NCI-H82 (cell line): ENCODE measurements at regions not wholly inside any gene's neighbourhood (a gene's known extent, or its start where the extent isn't known, plus 50 kb on each side); places are given as distances from the start of the nearest gene placed in this dataset.
"Not testable (repeated sequence)": the region's sequence is repeated elsewhere in the genome, so short reads cannot be mapped to it uniquely, and the experiment has no call there.

Source experiments
- DNase-seq: peaks from one replicate; lab custom pipeline; 2025; lab: John Stamatoyannopoulos, UW

DNA sequence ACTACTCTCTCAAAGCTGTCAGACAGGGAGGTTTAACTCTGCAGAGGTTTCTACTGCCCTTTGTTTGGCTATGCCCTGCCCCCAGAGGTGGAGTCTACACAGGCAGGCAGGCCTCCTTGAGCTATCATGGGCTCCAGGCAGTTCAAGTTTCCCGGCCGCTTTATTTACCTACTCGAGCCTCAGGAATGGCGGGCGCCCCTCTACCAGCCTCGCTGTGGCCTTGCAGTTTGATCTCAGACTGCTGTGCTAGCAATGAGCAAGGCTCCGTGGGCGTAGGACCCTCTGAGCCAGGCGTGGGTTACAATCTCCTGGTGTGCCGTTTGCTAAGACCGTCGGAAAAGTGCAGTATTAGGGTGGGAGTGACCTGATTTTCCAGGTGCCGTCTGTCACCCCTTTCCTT, 124.3 kb downstream of the PTCHD1 start:
- DNase-seq = not testable (repeated sequence)

DNA sequence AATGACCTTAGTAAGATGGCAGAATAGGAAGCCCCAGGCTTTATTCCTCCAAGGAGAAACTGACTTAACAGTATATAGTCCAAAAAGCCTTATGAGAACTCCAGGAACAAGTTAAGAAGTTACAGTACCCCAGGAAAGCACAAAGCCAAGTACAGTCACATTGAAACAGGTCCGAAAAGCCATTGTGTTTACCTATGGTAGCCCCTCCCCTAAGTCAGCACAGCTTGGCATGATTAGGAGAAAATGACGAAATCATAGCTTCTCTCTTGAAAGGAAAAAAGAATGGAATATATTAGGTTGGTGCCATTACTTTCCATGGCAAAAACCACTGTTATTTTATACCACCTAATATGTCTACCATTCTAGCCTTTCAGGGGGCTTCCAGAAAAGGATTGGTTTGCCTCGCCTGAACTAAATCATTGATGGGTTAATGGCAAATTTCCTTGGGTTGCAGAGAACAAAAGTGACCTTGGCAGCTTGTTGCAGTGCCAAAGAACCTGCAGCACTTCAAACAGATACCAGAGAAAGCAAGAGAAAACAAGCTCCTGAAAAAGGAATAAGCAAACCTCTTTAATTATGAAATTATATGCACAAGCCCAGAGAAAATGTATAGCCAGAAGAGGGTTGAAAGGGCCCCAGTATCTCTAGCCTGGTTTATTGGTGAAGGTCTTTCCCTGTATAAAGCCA, 130.6 kb downstream of the PTCHD1 start:
- DNase-seq = no peak

DNA sequence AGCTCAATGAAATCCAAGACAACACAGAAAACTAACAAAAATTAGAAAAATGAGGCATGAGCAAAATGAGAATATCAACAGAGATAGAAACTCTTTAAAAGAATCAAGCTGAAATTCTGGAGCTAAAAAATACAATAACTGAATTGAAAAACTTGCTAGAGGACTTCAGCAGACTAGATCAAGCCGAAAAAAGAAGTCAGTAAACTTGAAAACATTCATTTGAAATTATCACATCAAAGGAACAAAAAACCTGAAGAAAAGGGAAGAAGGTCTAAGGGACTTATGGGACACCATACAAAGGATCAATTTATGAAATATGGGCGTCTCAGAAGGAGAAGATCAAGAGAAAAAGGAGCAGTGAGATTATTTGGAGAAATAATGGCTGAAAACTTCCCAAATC, 131.3 kb downstream of the PTCHD1 start:
- DNase-seq = no peak

DNA sequence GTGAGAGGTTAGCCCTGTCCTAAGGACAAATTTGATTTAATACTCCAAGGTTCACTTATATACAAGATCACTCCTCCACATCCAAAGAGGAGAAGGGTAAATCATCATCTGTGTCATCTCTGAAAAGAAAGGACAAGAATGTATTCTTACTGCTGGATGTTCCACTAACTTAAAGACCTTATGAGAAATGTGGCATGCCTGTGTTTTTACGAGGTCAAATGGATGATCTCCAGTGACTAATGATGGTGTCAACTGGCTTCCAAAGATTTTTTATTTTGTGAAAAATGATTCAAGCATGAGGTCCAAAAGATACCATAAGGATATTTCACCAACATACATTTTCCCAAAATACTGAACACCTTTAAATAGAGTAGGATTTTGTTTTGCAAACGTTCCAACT, 143.4 kb downstream of the PTCHD1 start:
- no peak for DNase-seq

DNA sequence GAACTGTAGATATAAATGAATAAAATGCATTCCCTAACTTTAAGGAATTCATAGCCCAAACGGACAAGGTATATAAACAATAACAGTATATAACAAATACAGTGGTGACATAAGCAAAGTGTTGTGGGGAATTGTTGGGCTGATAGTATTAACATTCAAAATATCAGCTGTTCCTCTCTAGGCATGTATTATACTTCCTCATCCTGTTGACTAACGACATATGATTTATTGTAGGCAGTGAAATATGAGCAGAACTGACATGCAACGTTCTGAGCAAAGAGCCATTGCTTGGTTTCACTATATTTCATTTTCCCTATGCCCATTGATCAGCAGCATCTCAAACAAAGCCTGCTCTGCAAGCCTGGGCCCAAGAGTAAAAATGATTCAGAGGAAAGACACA, 143.9 kb downstream of the PTCHD1 start:
- no peak for DNase-seq

DNA sequence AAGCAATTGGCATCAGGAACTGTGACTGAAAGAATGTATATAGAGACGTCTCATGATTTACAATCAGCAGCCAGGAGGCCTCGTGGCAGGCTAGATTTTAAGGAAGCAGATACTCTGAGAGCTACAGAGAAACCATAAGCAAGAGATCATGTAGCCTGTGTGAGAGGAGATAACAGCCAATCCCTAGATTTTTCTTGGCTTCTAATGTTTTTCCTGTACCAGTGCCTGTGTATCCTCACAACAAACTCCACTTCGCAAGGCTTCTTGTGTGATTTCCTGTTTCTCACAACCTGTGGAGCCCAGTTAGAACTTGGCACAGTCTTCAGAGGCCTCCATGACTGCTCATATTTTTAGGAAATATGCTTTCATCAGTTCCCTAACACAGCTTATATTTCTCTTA, 147.9 kb downstream of the PTCHD1 start:
- no peak for DNase-seq

DNA sequence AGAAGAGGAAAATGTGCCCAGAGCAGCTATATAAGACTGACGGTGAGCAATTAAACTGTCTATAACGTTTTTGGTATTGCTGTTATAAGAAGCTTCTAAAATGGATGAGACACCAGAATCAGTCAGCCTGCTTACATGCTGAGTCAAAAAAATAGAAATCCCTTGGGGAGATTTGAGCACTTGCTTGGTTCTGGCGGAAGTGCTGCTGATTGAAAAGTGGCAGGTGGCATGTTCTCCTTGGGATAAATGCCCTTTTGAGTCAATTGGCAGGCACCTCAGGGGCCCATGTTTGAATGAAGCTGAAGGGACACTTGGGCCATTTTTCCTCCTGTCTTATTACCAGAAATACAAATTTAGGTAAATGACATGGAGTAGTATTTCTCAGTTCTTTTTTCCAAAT, 148.7 kb downstream of the PTCHD1 start:
- no peak for DNase-seq

DNA sequence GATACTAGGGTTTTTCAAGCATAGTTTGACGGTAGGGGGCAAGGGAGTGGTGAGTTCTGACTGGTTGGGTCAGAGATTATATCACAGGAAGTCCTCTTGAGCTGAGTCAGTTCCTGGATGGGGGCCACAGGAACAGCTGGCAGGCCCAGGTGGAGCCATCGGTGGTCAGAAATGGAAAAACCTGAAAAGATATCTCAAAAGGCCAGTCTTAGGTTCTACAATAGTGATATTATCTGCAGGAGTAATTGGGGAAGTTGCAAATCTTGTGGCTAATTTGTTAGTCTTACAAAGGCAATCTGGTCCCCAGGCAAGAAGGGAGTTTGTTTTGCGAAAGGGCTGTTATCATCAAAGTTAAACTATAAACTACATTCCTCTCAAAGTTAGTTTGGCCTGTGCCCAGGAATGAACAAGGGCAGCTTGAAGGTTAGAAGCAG, 159.3 kb downstream of the PTCHD1 start:
- no peak for DNase-seq

DNA sequence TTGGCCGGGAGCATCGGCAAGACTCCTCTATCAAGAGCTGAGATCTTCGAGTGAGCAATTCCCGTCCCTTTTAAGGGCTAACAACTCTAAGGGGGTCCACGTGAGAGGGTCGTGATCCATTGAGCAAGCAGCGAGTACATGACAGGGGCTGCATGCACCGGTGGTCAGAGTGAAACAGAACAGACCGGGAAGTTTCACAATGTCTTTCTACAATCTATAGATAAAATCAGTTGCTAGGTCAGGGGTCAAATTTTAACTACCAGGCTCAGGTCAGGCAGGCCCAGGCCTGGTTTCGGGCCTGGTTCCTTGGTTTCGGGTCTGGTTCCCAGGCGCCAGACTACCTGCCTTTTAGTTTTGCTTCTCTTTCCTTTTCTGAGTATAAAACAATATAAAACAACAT, 160.1 kb downstream of the PTCHD1 start:
- DNase-seq = no peak

DNA sequence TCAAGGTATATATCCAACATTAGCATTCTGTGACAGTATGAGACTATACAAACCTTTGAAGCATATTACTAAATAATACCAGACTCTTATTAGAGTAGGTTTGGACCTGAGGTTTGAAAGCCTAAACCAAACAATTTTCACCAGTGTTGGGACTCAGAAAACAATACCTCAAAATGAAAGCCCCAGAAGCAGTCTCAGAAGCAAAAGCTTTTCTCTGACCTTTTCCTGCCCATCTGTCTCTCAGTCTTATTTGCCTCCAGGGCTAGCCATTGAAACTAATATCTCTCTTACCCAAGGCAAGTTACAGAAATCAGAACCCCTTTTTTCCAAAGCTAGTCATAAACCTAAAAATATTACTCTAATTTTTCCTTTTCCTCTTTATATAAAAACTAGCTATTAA, 163.3 kb downstream of the PTCHD1 start:
- no peak for DNase-seq

DNA sequence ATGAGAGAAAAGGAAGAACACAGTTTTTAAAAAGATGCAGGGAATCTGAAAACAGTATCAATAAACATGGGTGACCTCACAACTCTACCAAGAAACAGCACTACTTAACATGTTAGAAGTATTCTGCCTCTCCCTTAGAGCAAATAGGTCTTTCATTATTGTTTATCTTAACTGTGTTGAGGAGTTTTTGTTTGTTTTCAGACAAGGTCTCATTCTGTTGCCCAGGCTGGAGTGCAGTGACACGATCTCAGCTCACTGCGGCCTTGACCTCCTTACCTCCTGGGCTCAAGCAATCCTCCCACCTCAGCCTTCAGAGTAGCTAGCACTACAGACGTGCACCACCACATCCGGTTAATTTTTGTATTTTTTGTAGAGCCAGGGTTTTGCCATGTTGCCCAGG, 165.3 kb upstream of the PRDX4 start:
- DNase-seq = no peak

DNA sequence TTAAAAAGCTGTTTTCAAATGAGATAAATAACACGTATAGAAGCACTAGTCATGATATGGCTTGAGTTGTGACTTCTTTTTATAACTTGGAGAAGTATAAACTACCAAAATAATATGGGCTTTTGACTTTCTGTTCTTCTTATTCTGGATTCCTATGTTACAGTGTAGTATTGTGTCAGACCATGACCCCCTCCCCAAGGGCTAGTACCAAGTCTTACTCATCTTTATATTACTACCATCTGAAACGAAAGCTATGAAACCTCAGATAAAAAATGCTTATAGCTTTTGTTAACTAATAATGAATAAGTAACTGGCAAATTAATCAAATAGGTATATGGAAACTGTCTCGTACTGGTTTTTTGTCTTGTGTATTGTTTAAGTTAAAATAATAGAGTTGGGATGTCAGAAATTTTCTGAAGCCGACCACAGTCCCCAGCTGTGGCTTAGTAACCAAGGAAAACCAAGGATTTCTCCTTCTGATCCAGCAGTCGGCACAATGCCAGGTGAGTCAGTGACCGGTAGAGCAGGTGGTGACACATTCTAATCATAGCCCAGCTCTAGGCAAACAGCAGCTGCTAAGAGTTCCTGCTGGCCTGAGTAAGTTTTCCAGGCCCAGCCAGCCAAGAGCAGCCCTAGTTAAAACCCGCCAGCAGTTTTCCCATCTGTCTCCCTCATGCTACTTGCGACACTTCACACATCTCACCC, 163.3 kb upstream of the PRDX4 start:
- DNase-seq = peak; percentile 68

DNA sequence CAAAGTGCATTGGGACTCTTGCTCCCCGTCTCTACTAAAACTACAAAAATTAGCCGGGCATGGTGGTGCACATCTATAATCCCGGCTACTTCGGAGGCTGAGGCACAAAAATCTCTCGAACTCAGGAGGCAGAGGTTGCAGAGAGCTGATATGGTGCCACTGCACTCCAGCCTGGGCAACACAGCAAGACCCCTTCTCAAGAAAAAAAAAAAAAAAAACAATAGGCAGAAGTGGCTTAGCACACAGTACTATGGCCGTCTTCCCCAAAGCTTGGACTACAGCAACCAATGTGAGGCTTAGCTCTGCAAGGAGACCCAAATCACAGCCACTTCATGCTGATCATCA, 162.8 kb upstream of the PRDX4 start:
- DNase-seq = no peak

DNA sequence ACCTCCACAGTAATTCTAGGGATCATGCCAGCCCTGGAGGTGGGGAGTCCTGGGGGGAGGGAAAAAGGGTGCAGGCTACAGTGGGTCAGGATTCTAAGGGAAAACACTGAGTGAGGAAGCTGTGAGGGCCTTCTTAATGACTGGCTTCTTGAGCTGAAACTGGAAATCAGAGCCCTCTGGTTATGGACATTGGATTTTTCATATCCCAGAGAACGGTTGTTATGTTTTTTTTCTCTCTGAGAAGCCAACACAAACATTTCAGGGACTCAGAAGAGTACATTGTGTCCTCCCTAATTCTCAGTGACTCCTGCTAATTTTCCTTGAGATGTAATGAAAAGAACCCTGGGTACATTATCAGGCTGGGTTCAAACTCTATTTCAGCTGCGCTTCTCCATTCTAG, 162.4 kb upstream of the PRDX4 start:
- DNase-seq = no peak

DNA sequence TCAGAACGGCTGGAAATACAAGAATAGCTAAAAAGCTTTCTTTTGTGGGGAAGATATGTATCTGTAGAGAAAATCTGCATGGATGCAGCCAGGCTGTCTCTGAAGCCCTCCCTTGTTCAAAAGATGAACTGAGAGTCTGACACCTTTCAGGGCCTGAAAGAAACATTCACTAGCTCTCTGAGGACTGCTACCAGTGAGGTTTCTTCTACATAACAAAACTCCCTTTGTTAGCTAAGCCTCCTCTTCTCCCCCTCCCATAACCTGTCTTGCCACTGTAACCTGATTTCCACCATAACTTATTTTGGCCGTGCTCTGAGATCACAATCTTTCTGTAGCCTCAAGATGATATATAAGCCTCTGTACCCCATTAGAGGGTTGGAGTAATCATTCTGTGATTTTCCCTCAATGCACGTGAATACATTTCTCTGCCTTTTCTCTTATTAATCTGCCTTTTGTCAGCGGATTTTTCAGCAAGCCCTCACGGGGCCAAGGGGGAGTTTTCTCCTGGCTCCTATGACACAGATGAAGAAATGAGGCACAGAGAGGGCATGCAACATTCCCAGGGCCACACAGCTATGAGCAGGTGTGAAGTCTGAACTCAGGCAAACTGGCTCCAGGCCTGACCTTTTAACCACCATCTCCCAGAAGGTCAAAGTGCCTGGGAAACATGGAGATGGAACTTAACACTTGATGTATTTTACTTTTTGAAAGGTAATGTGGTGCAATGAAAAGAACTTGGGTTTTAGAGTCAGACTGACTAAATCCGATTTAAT, 161.6 kb upstream of the PRDX4 start:
- no peak for DNase-seq

DNA sequence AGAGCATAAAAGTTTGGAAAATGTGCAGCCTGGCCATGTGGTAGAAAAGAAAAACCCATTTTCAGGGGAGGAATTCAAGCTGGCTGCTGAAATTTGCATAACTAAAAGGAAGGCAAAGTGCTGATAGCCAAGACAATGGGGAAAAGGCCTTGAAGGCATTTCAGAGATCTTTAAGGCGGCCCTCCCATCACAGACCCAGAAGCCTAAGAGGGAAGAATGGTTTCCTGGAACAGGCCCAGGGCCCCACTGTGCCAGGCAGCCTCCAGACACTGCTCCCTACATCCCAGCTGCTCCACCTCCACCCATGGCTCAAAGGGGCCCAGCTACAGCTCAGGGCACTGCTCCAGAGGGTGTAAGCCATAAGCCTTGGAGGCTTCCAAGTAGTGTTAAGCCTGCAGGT, 158.0 kb upstream of the PRDX4 start:
- no peak for DNase-seq

DNA sequence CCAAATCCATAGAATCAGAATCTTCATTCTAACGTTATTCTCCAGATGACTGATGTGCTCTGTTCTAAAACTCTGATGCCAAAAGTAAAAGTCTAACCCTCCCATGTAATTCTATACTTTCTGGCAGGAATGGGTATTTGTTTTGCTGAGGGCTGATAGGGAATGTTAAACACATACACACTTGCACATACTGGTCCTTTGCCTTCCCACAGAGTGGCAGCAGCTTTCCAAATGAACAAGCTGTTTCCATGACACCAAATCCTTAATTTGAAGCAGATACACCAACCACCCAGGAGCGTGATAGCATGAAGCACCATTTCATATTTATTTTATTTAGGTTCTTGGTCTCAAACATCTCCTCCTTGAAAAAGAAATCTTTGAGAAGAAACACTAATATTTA, 155.5 kb upstream of the PRDX4 start:
- no peak for DNase-seq

DNA sequence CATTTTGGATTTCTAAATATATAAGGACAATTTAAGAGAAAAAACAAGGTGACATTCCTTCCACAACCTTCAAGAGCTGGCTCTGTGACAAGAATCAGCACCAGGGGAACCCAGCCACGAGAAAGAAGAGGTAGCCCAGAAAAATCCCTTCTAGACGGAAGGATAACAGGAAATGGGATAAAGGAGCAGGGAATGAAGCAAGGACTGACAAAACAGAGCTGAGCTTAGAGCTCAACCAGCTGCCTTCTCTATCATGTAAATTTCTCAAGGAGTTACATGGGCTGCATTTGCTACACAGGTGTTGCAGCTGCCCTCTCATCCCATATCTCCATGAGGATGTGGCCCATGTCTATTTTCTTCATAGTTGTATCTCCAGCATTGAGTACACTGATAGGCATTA, 154.2 kb upstream of the PRDX4 start:
- peak; percentile 4 for DNase-seq

DNA sequence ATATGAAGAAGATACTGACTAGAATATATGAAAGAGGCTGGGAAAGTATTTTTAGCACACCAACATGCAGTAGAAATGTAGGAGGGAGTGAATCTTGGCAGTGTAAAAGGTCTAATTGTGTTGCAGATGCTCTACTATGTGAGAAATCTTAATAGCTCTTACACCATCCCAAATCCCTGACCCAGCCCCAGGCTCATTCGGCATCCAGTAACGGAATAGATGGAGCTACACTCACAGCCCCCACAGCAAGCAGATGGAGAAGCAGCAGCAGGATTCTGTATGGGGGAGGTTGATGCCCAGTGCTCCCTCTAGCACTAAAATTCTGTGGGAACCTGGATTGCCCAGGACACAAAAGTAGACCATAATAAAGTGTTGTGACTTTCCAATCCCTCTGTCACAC, 153.2 kb upstream of the PRDX4 start:
- no peak for DNase-seq

DNA sequence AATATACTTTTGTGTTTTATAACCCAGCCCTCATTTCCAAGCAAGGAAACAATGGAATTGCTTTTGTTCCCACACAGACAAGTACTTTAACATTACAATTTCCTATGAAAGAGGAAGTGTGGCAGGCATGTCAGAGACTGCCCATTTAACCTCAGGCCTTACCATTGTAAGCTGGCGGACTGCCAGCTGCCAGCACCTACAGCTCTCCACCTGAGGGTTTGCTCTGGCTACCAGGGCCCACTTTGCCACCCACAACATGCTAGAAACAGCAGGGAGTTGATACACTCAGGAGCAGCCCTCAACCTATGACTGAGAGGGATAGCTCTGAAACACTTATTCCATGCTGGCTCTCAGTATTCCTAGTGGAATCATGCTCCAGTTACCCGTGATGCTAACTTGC, 152.3 kb upstream of the PRDX4 start:
- no peak for DNase-seq

DNA sequence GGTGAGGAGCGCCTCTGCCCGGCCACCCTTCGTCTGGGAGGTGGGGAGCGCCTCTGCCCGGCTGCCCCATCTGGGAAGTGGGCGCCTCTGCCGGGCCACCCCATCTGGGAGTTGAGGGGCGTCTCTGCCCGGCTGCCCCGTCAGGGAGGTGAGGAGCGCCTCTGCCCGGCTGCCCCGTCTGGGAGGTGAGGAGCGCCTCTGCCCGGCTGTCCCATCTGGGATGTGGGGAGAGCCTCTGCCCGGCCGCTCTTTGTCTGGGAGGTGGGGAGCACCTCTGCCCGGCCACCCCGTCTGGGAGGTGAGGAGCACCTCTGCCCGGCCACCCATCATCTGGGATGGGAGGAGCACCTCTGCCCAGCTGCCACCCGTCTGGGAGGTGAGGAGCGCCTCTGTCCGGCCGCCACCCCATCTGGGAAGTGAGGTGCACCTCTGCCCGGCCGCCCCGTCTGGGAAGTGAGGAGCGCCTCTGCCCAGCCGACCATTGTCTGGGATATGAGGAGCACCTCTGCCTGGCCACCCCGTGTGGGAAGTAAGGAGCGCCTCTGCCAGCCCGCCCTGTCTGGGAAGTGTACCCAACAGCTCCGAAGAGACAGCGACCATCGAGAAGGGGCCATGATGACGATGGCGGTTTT, 144.2 kb upstream of the PRDX4 start:
- DNase-seq = not testable (repeated sequence)

DNA sequence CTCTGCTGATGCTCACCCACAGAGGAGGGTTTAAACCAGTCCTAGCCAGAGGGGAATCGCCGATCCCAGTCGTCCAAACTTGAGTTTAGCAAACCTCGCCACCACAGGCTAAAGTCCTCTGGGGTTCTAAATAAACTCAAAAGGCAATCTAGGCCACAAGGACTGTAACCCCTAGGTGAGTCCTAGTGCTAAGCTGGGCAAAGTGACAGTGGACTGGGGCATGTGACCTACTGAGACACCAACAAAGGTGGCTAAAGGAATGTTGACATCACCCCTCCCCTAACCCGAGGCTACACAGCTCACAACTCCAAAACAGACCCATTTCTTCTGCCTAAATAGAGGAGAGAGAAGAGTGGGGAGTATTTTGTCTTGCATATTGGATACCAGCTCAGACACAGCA, 142.8 kb upstream of the PRDX4 start:
- no peak for DNase-seq

DNA sequence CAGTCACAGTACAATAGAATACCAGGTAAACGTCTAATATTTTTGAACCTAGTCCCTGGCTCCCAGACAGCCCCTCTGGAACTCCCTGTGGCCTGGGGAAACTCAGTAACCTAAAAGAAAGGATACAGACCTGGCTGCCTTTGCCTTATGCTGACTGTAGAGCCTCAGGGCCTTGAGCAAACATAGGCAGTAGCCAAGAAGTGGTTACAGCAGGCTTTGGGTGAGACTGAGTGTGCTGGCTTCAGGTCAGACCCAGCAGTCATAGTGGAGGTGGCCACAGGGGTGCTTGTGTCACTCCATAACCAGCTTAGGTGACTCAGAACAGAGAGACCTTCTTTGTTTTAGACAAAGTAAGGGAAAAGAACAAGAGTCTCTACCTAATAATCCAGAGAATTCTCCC, 141.8 kb upstream of the PRDX4 start:
- DNase-seq = no peak
